ENCODE measurements at regions not wholly inside any gene's neighbourhood (a gene's known extent, or its start where the extent isn't known, plus 50 kb on each side); places are given as distances from the start of the nearest gene placed in this dataset.

- Histone ChIP-seq H3K9me3 (no peaks in the 10 kb centered on the region), H3K27me3 (no peaks in the 10 kb centered on the region), H3K4me3 (no peak overlapping the region), H3K4me1 (peaks cover 0 to 50% (median 2%) of the 10 kb centered on the region in 4 donors), H3K27ac (peak overlapping the region in 1 of 2 donors; percentile 47), H3K36me3 (no peaks in the 10 kb centered on the region)
- TF ChIP-seq CTCF (IDR thresholded peaks at IDR 0.05): no peak
- intact Hi-C loops (cut with DNase I; ENCODE audit: low total_unique reads): no loop called here
- DNase-seq: no peak
These were observed 162.0 kb upstream of the SYT6 start for GRCh38 chr1:114315631-114316030.

- no peaks in the 10 kb centered on the region for H3K27me3 ChIP-seq
- DNase-seq: no peak
- peaks cover 0 to 43% (median 2%) of the 10 kb centered on the region in 4 donors for H3K4me1 ChIP-seq
- TF ChIP-seq CTCF (IDR thresholded peaks at IDR 0.05): no peak
- no peaks in the 10 kb centered on the region for H3K36me3 ChIP-seq
- peak overlapping the region in 1 of 2 donors; percentile 28 for H3K27ac ChIP-seq
- no peaks in the 10 kb centered on the region for H3K9me3 ChIP-seq
- intact Hi-C loops (cut with DNase I; ENCODE audit: low total_unique reads): no loop called here
- H3K4me3 ChIP-seq: no peak overlapping the region
These were observed 160.9 kb upstream of the SYT6 start for GRCh38 chr1:114314576-114314975.

- no peaks in the 10 kb centered on the region for H3K9me3 ChIP-seq
- no peaks in the 10 kb centered on the region for H3K27me3 ChIP-seq
- peaks cover 0 to 38% (median 2%) of the 10 kb centered on the region in 4 donors for H3K4me1 ChIP-seq
- no peaks in the 10 kb centered on the region for H3K36me3 ChIP-seq
- no peak for TF ChIP-seq CTCF (IDR thresholded peaks at IDR 0.05)
- DNase-seq: no peak
- intact Hi-C loops (cut with DNase I; ENCODE audit: low total_unique reads): no loop called here
- H3K4me3 ChIP-seq: no peak overlapping the region
- H3K27ac ChIP-seq: no peak overlapping the region
These were observed 160.4 kb upstream of the SYT6 start for GRCh38 chr1:114314098-114314497.

GRCh38 chr1:114310695-114311271 is 157.1 kb upstream of the SYT6 start:
- intact Hi-C loops (cut with DNase I; ENCODE audit: low total_unique reads): no loop called here
- Histone ChIP-seq H3K27me3 (no peaks in the 10 kb centered on the region), H3K4me3 (no peak overlapping the region), H3K9me3 (no peaks in the 10 kb centered on the region), H3K4me1 (peaks cover 0 to 26% (median 2%) of the 10 kb centered on the region in 4 donors), H3K36me3 (no peaks in the 10 kb centered on the region), H3K27ac (peak overlapping the region in 1 of 2 donors; percentile 18)
- DNase-seq: no peak
- no peak for TF ChIP-seq CTCF (IDR thresholded peaks at IDR 0.05)

GRCh38 chr1:114302821-114303220 is 149.2 kb upstream of the SYT6 start:
- Histone ChIP-seq H3K27ac (no peak overlapping the region), H3K27me3 (no peaks in the 10 kb centered on the region), H3K4me3 (no peak overlapping the region), H3K4me1 (peaks cover 0 to 6% (median 0%) of the 10 kb centered on the region in 4 donors), H3K36me3 (no peaks in the 10 kb centered on the region), H3K9me3 (no peaks in the 10 kb centered on the region)
- DNase-seq: no peak
- intact Hi-C loops (cut with DNase I; ENCODE audit: low total_unique reads): loop anchor here (10.0 kb wide), 1 partner anchor 1502 kb away; no protein-coding TSS in a partner anchor
- TF ChIP-seq CTCF (IDR thresholded peaks at IDR 0.05): no peak
